IMR-90 (cell line): ENCODE measurements at regions not wholly inside any gene's neighbourhood (a gene's known extent, or its start where the extent isn't known, plus 50 kb on each side); places are given as distances from the start of the nearest gene placed in this dataset.
A peak's percentile ranks its signal among the peaks of the same experiment; 100 is the strongest.

Experiments
- ATAC-seq: fragments of 200-7000 bp; cut with Tn5 transposase; 2 replicates; pipeline ENCODE4 v1.9.1; 2020; ENCODE audit warnings: low read depth, mild to moderate bottlenecking, moderate library complexity
- BruUV-seq: library from RNA; stranded (reverse); fragments of 400-500 nt; replicated peaks from 2 replicates; lab custom pipeline; 2021; lab: Mats Ljungman, UMichigan
- CTCF ChIA-PET: fragments of 300-600 bp; formaldehyde crosslinking; extraction: SDS; loops from one replicate; lab custom pipeline; 2021; ENCODE audit warnings: antibody characterized with exemption; lab: Yijun Ruan, JAX
- POLR2A ChIA-PET: fragments of 300-600 bp; sonication (Branson Sonifier 250); formaldehyde crosslinking; loops from one replicate; lab custom pipeline; 2022; ENCODE audit warnings: antibody characterized with exemption; ENCODE audit not compliant: unreplicated experiment; lab: Charles Lee
- DNase-seq: peaks from one replicate; pipeline ENCODE4 v3.0.0; 2013
- H2AFZ ChIP-seq: replicated peaks from 2 replicates; pipeline ENCODE3; 2013; ENCODE audit warnings: low read length, mild to moderate bottlenecking; ENCODE audit not compliant: poor library complexity
- H2AK5ac ChIP-seq: 2 replicates; pipeline ENCODE4 v1.6.1; 2013; ENCODE audit warnings: low read depth, low read length, inconsistent platforms
- H2AK9ac ChIP-seq: replicated peaks from 2 replicates; pipeline ENCODE3; 2013; ENCODE audit warnings: mild to moderate bottlenecking, low read depth, low read length, moderate library complexity; ENCODE audit not compliant: poor library complexity
- H2BK120ac ChIP-seq: 2 replicates; pipeline ENCODE4 v1.6.1; 2013; ENCODE audit warnings: low read depth, low read length, inconsistent platforms
- H2BK15ac ChIP-seq: 3 replicates; pipeline ENCODE4 v1.6.1; 2013; ENCODE audit warnings: low read depth, low read length, inconsistent platforms
- H2BK20ac ChIP-seq: 2 replicates; pipeline ENCODE4 v1.6.1; 2013; ENCODE audit warnings: low read depth, mild to moderate bottlenecking, inconsistent platforms, low read length, moderate library complexity
- H2BK5ac ChIP-seq: 2 replicates; pipeline ENCODE4 v1.6.1; 2013; ENCODE audit warnings: mild to moderate bottlenecking, low read depth, low read length, inconsistent platforms; ENCODE audit not compliant: poor library complexity, severe bottlenecking
- H3K14ac ChIP-seq: replicated peaks from 2 replicates; pipeline ENCODE4 v1.6.1; 2013; ENCODE audit warnings: low read depth, low read length, inconsistent platforms
- H3K18ac ChIP-seq: 2 replicates; pipeline ENCODE4 v1.6.1; 2013; ENCODE audit warnings: low read depth, low read length, control low read depth
- H3K23ac ChIP-seq: 2 replicates; pipeline ENCODE4 v1.6.1; 2013; ENCODE audit warnings: low read depth, low read length, inconsistent platforms
- H3K27ac ChIP-seq: 2 replicates; pipeline ENCODE4 v1.5.1; 2013; ENCODE audit warnings: mild to moderate bottlenecking, control low read depth, low read length; ENCODE audit not compliant: insufficient read depth
- H3K27me3 ChIP-seq: 2 replicates; pipeline ENCODE4 v1.6.1; 2013; ENCODE audit warnings: low read length; ENCODE audit not compliant: control insufficient read depth, insufficient read depth
- H3K36me3 ChIP-seq: 2 replicates; pipeline ENCODE4 v1.6.1; 2013; ENCODE audit warnings: low read length, mixed read lengths; ENCODE audit not compliant: control insufficient read depth, insufficient read depth
- H3K4ac ChIP-seq: 2 replicates; pipeline ENCODE4 v1.6.1; 2013; ENCODE audit warnings: low read depth, low read length, inconsistent platforms
- H3K4me1 ChIP-seq: 2 replicates; pipeline ENCODE4 v1.6.1; 2013; ENCODE audit warnings: low read length, mixed read lengths; ENCODE audit not compliant: control insufficient read depth, insufficient read depth
- H3K4me2 ChIP-seq: 2 replicates; pipeline ENCODE4 v1.6.1; 2013; ENCODE audit warnings: low read depth, mild to moderate bottlenecking, control low read depth, low read length, moderate library complexity
- H3K4me3 ChIP-seq: 2 replicates; pipeline ENCODE4 v1.5.1; 2013; ENCODE audit warnings: low read depth, mild to moderate bottlenecking, control low read depth, low read length, moderate library complexity; ENCODE audit not compliant: insufficient read depth
- H3K56ac ChIP-seq: 2 replicates; pipeline ENCODE4 v1.6.1; 2013; ENCODE audit warnings: low read length, inconsistent platforms; ENCODE audit not compliant: insufficient read depth; ENCODE audit errors: extremely low read depth
- H3K79me1 ChIP-seq, 2 experiments: 2 replicates each; pipeline ENCODE4 v1.6.1; 2013; ENCODE audit warnings: low read length in 2 of 2, inconsistent platforms in 1 of 2, low read depth in 1 of 2
- H3K9ac ChIP-seq: 2 replicates; pipeline ENCODE4 v1.6.1; 2013; ENCODE audit warnings: low read depth, low read length, control low read depth
- H3K9me1 ChIP-seq: 2 replicates; pipeline ENCODE4 v1.6.1; 2013; ENCODE audit warnings: low read length, inconsistent platforms; ENCODE audit not compliant: insufficient read depth
- H3K9me3 ChIP-seq: 2 replicates; pipeline ENCODE4 v1.6.1; 2013; ENCODE audit warnings: low read length; ENCODE audit not compliant: control insufficient read depth, insufficient read depth
- H4K20me1 ChIP-seq: 2 replicates; pipeline ENCODE4 v1.6.1; 2013; ENCODE audit warnings: low read length, inconsistent platforms; ENCODE audit not compliant: insufficient read depth
- H4K5ac ChIP-seq: 2 replicates; pipeline ENCODE4 v1.6.1; 2013; ENCODE audit warnings: mild to moderate bottlenecking, low read depth, low read length, control low read depth
- H4K8ac ChIP-seq, 2 experiments: 2 replicates each; pipeline ENCODE4 v1.6.1; 2013; ENCODE audit warnings: low read depth in 2 of 2, low read length in 2 of 2, control low read depth in 1 of 2, inconsistent platforms in 1 of 2
- H4K91ac ChIP-seq: 2 replicates; pipeline ENCODE4 v1.6.1; 2013; ENCODE audit warnings: low read depth, low read length, inconsistent platforms; ENCODE audit not compliant: insufficient read depth
- BHLHE40 ChIP-seq: fragments of 150-350 bp; IDR thresholded peaks from 2 replicates; pipeline ENCODE4 v1.6.1; 2016; ENCODE audit warnings: mild to moderate bottlenecking, low read depth, low read length
- CEBPB ChIP-seq: IDR thresholded peaks from 2 replicates; pipeline ENCODE4 v1.6.1; 2012; ENCODE audit warnings: low read depth, low read length, improper control_type of control experiment
- CHD1 ChIP-seq: IDR thresholded peaks from 2 replicates; pipeline ENCODE4 v1.6.1; 2012; ENCODE audit warnings: low read depth, low read length, improper control_type of control experiment
- CTCF ChIP-seq: conservative IDR thresholded peaks from 2 replicates; pipeline ENCODE4 v1.5.1; 2012; ENCODE audit warnings: mild to moderate bottlenecking, low read depth, low read length, improper control_type of control experiment
- ELK1 ChIP-seq: fragments of 150-350 bp; IDR thresholded peaks from 2 replicates; pipeline ENCODE4 v1.6.1; 2016; ENCODE audit warnings: low read depth, mild to moderate bottlenecking, low read length, moderate library complexity, borderline replicate concordance
- FOS ChIP-seq: fragments of 150-350 bp; IDR thresholded peaks from 2 replicates; pipeline ENCODE4 v1.6.1; 2016; ENCODE audit warnings: low read depth, low read length
- MAFK ChIP-seq: IDR thresholded peaks from 2 replicates; pipeline ENCODE4 v1.6.1; 2012; ENCODE audit warnings: low read depth, low read length, improper control_type of control experiment
- MAZ ChIP-seq: IDR thresholded peaks from 2 replicates; pipeline ENCODE4 v1.6.1; 2012; ENCODE audit warnings: low read depth, mild to moderate bottlenecking, low read length, improper control_type of control experiment, moderate library complexity, borderline replicate concordance
- MXI1 ChIP-seq: IDR thresholded peaks from 2 replicates; pipeline ENCODE4 v1.6.1; 2012; ENCODE audit warnings: low read depth, mild to moderate bottlenecking, low read length, moderate library complexity, borderline replicate concordance
- NFE2L2 ChIP-seq: fragments of 150-350 bp; IDR thresholded peaks from 2 replicates; pipeline ENCODE4 v1.6.1; 2016; ENCODE audit warnings: low read depth, mild to moderate bottlenecking, low read length
- POLR2A ChIP-seq: IDR thresholded peaks from 2 replicates; pipeline ENCODE4 v1.6.1; 2012; ENCODE audit warnings: mild to moderate bottlenecking, low read depth, low read length
- RAD21 ChIP-seq: IDR thresholded peaks from 2 replicates; pipeline ENCODE4 v1.6.1; 2012; ENCODE audit warnings: low read length, improper control_type of control experiment
- RCOR1 ChIP-seq: IDR thresholded peaks from 2 replicates; pipeline ENCODE4 v1.6.1; 2012; ENCODE audit warnings: mild to moderate bottlenecking, low read length, improper control_type of control experiment; ENCODE audit not compliant: insufficient replicate concordance
- RFX5 ChIP-seq: IDR thresholded peaks from 2 replicates; pipeline ENCODE4 v1.8.0; 2012; ENCODE audit warnings: low read depth, mild to moderate bottlenecking, low read length, moderate library complexity
- SMC3 ChIP-seq: fragments of 150-350 bp; IDR thresholded peaks from 2 replicates; pipeline ENCODE4 v1.6.1; 2016; ENCODE audit warnings: low read depth, mild to moderate bottlenecking, antibody characterized with exemption, low read length, moderate library complexity
- USF2 ChIP-seq: fragments of 150-350 bp; IDR thresholded peaks from 2 replicates; pipeline ENCODE4 v1.6.1; 2017; ENCODE audit warnings: mild to moderate bottlenecking, antibody characterized with exemption, low read length, low read depth
- dilution Hi-C: fragments of 300-500 bp; cut with HindIII; formaldehyde crosslinking; loops from one replicate; pipeline ENCODE4 v1.14.3; 2018; ENCODE audit warnings: low sequenced_read_pairs; ENCODE audit not compliant: unreplicated experiment
- in situ Hi-C: fragments of 300-500 bp; cut with MboI; formaldehyde crosslinking; loops from 3 replicates; pipeline ENCODE4 v1.14.3; 2019; ENCODE audit warnings: low sequenced_read_pairs, inconsistent platforms, mixed read lengths
- intact Hi-C: fragments of 100-400 bp; cut with micrococcal nuclease; formaldehyde crosslinking; loops from 2 replicates; pipeline ENCODE4 v1.10.0; 2022

- H3K9me3 ChIP-seq = no peaks in the 10 kb centered on the region
- peaks cover 6% of the 10 kb centered on the region for H3K4me1 ChIP-seq
- in situ Hi-C loops (no loop called here), intact Hi-C loops (no loop called here), dilution Hi-C loops (no loop called here)
- H2BK15ac ChIP-seq = no peak overlapping the region
- no peaks in the 10 kb centered on the region for H3K79me1 ChIP-seq
- H2BK5ac ChIP-seq = no peak overlapping the region
- POLR2A ChIA-PET = no interaction called here
- H3K27me3 ChIP-seq = no peaks in the 10 kb centered on the region
- H4K91ac ChIP-seq = no peak overlapping the region
- H2AFZ ChIP-seq = no peak overlapping the region
- BruUV-seq = no TSS peak
- H3K36me3 ChIP-seq = no peaks in the 10 kb centered on the region
- no peak overlapping the region for H3K4me3 ChIP-seq
- H3K56ac ChIP-seq = no peak overlapping the region
- no peak overlapping the region for H2BK20ac ChIP-seq
- ATAC-seq = no peak
- no peak overlapping the region for H3K4ac ChIP-seq
- H3K14ac ChIP-seq = no peak overlapping the region
- no peak overlapping the region for H4K8ac ChIP-seq
- no peak overlapping the region for H2AK9ac ChIP-seq
- no peaks in the 10 kb centered on the region; the same call in 1 of the 2 replicates for H3K9me1 ChIP-seq
- no peak overlapping the region for H3K18ac ChIP-seq
- peak; percentile 72 for DNase-seq
- TF ChIP-seq MAFK (no peak), RAD21 (no peak), SMC3 (no peak), NFE2L2 (no peak), CEBPB (no peak), ELK1 (no peak), POLR2A (no peak), CHD1 (no peak), MXI1 (no peak), USF2 (no peak), RFX5 (no peak), MAZ (no peak), RCOR1 (no peak), BHLHE40 (no peak), CTCF (no peak), FOS (no peak)
- H3K9ac ChIP-seq = no peak overlapping the region
- H2AK5ac ChIP-seq = no peak overlapping the region
- no peak overlapping the region for H2BK120ac ChIP-seq
- H4K20me1 ChIP-seq = no peaks in the 10 kb centered on the region
- no peak overlapping the region for H3K27ac ChIP-seq
- no peak overlapping the region for H3K4me2 ChIP-seq
- H3K23ac ChIP-seq = no peak overlapping the region
- H4K5ac ChIP-seq = no peak overlapping the region
- CTCF ChIA-PET = no interaction called here
These were observed 84.8 kb upstream of the KITLG start for GRCh38 chr12:88665071-88665470.
